ENCODE measurements at regions not wholly inside any gene's neighbourhood (a gene's known extent, or its start where the extent isn't known, plus 50 kb on each side); places are given as distances from the start of the nearest gene placed in this dataset.

DNA sequence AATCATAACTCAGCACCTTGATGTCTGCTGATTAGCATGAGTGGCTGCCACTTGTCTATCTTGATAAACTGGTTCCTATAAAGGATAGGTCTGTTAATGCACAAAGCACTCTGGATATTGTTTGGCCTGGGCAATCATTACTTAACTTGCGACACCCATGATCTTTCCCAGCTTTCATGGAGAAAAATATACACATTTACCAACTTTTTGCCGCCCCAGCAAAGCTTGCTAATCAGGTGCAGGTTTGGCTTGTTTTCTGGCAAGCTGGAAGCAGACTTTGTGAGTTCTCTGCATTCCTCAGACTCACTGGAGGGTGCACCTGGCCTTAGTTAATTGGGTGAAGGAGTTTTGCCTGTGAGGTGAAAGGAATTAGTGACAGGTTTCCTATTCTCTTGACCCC is 1126.4 kb upstream of the FLRT2 start:
- Histone ChIP-seq H3K4me1 (no peaks in the 10 kb centered on the region), H3K9me3 (peaks cover 4% of the 10 kb centered on the region), H3K36me3 (no peaks in the 10 kb centered on the region), H3K4me3 (no peak overlapping the region), H3K27ac (no peak overlapping the region), H3K9ac (ENCODE audit: low read depth in 2 of 2, low read length in 2 of 2) (no peak overlapping the region), H3K27me3 (no peaks in the 10 kb centered on the region)
- DNase-seq: no peak
- TF ChIP-seq CTCF (IDR thresholded peaks at IDR 0.05): no peak
- intact Hi-C loops (cut with DNase I): no loop called here

GRCh38 chr14:84404246-84404645 is 1125.7 kb upstream of the FLRT2 start:
- no peak overlapping the region for H3K4me3 ChIP-seq
- no peak overlapping the region for H3K9ac ChIP-seq (ENCODE audit: low read depth in 2 of 2, low read length in 2 of 2)
- no peak for TF ChIP-seq CTCF (IDR thresholded peaks at IDR 0.05)
- H3K4me1 ChIP-seq: no peaks in the 10 kb centered on the region
- peaks cover 4% of the 10 kb centered on the region for H3K9me3 ChIP-seq
- intact Hi-C loops (cut with DNase I): no loop called here
- DNase-seq: no peak
- no peaks in the 10 kb centered on the region for H3K27me3 ChIP-seq
- no peak overlapping the region for H3K27ac ChIP-seq
- H3K36me3 ChIP-seq: no peaks in the 10 kb centered on the region

- intact Hi-C loops (cut with DNase I): no loop called here
- TF ChIP-seq CTCF (IDR thresholded peaks at IDR 0.05): no peak
- H3K9me3 ChIP-seq: peaks cover 4% of the 10 kb centered on the region
Observed at GRCh38 chr14:84409435-84409834, 1120.5 kb upstream of the FLRT2 start.

DNA sequence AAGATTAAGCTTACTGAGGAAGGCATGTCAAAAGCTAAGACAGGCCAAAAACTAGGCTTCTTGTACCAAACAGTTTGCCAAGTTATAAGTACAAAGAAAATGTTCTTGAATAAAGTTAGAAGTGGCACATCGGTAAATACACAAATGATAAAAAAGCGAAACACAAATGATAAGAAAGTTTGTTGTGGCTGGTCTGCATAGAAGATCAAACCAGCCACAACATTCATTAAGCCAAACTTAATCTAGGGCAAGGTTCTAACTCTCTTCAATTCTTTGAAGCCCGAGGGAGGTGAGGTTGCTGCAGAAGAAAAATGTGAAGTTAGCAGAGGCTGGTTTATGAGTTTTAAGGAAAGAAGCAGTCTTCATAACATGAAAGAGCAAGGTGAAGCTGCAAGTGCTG is 1119.6 kb upstream of the FLRT2 start:
- TF ChIP-seq CTCF (IDR thresholded peaks at IDR 0.05): no peak
- no peaks in the 10 kb centered on the region for H3K27me3 ChIP-seq
- DNase-seq: no peak
- H3K4me1 ChIP-seq: no peaks in the 10 kb centered on the region
- intact Hi-C loops (cut with DNase I): no loop called here
- no peaks in the 10 kb centered on the region for H3K36me3 ChIP-seq
- H3K27ac ChIP-seq: no peak overlapping the region
- no peak overlapping the region for H3K4me3 ChIP-seq
- H3K9me3 ChIP-seq: peaks cover 4% of the 10 kb centered on the region
- H3K9ac ChIP-seq (ENCODE audit: low read depth in 2 of 2, low read length in 2 of 2): no peak overlapping the region

More at GRCh38 chr14:84409435-84409834, 1120.5 kb upstream of the FLRT2 start:
- DNase-seq: no peak
- Histone ChIP-seq H3K4me1 (no peaks in the 10 kb centered on the region), H3K4me3 (no peak overlapping the region), H3K27me3 (no peaks in the 10 kb centered on the region), H3K9ac (ENCODE audit: low read depth in 2 of 2, low read length in 2 of 2) (no peak overlapping the region), H3K36me3 (no peaks in the 10 kb centered on the region), H3K27ac (no peak overlapping the region)

GRCh38 chr14:84420221-84420620 is 1109.7 kb upstream of the FLRT2 start:
- intact Hi-C loops (cut with DNase I): no loop called here
- H3K9me3 ChIP-seq: no peaks in the 10 kb centered on the region
- no peak for DNase-seq
- no peak for TF ChIP-seq CTCF (IDR thresholded peaks at IDR 0.05)
- H3K27ac ChIP-seq: no peak overlapping the region
- no peaks in the 10 kb centered on the region for H3K36me3 ChIP-seq
- no peaks in the 10 kb centered on the region for H3K4me1 ChIP-seq
- no peak overlapping the region for H3K4me3 ChIP-seq
- H3K9ac ChIP-seq (ENCODE audit: low read depth in 2 of 2, low read length in 2 of 2): no peak overlapping the region
- H3K27me3 ChIP-seq: no peaks in the 10 kb centered on the region

DNA sequence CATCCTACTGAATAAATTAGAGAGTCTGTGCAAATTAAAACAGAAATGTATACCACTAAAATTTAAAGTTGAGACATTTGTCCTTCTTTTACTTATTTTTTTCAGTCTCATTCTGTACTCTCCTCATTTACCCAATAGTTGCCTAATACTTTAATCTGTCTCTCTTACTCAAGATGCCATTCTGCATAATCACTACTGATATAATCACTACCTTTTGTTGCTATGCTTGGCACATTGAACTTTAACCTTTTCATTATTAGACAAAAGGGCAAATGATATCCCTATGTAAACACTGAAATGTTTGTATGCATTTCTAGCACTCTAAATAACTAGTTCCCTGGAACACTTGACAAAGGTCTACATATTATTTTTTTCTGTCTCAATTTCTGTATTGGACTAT is 1108.3 kb upstream of the FLRT2 start:
- TF ChIP-seq CTCF (IDR thresholded peaks at IDR 0.05): no peak
- H3K4me1 ChIP-seq: no peaks in the 10 kb centered on the region
- no peaks in the 10 kb centered on the region for H3K36me3 ChIP-seq
- no peak overlapping the region for H3K9ac ChIP-seq (ENCODE audit: low read depth in 2 of 2, low read length in 2 of 2)
- H3K27me3 ChIP-seq: no peaks in the 10 kb centered on the region
- H3K4me3 ChIP-seq: no peak overlapping the region
- H3K9me3 ChIP-seq: no peaks in the 10 kb centered on the region
- intact Hi-C loops (cut with DNase I): no loop called here
- DNase-seq: no peak
- no peak overlapping the region for H3K27ac ChIP-seq
